OCI-LY1 (cell line): ENCODE measurements at regions not wholly inside any gene's neighbourhood (a gene's known extent, or its start where the extent isn't known, plus 50 kb on each side); places are given as distances from the start of the nearest gene placed in this dataset.
"Not testable (repeated sequence)": the region's sequence is repeated elsewhere in the genome, so short reads cannot be mapped to it uniquely, and the experiment has no call there.

ENCODE experiments used
- CTCF ChIP-seq: fragments of 200-600 bp; sonication (generic), shearing (Covaris generic); IDR thresholded peaks from 2 replicates; pipeline ENCODE4 v1.5.1; 2017; ENCODE audit warnings: mild to moderate bottlenecking, antibody characterized with exemption, low read length, moderate library complexity, mixed read lengths
- EZH2 ChIP-seq: fragments of 200-600 bp; sonication (generic), shearing (Covaris generic); IDR thresholded peaks from 2 replicates; pipeline ENCODE4 v1.8.0; 2017; ENCODE audit warnings: borderline replicate concordance, mixed run types, mild to moderate bottlenecking, antibody characterized with exemption, low read length, moderate library complexity, mixed read lengths

DNA sequence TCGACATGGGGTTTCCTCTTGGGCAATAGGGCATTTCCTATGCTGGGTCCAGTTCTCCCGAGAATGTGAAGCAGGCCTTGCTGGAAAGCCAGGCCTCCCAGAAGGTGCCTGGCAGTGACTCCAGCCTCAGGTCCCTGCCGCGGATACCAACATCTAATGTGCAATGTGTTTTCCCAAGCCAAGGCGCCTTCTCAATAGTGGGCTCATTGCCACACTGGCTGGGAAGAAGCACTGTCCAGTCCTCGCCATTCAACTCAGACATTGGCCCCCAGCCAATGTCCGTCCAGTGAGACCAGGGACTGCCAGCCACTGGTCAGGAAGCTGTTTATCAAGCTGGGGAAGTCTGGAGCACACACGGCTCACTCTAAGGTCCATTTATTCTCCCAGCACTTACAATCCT lies 317.9 kb downstream of the ANAPC1 start:
- TF ChIP-seq CTCF, EZH2: not testable (repeated sequence)
